SK-N-SH treated with all-trans-retinoic acid at 6 μM for 48 hours (cell line): ENCODE measurements at regions not wholly inside any gene's neighbourhood (a gene's known extent, or its start where the extent isn't known, plus 50 kb on each side); places are given as distances from the start of the nearest gene placed in this dataset.

Experiments
- ATAC-seq: fragments of 200-7000 bp; cut with Tn5 transposase; 3 replicates; pipeline ENCODE4 v1.9.1; 2020; ENCODE audit warnings: mild to moderate bottlenecking, moderate library complexity
- CSDC2 ChIP-seq: fragments of 250-450 bp; sonication (Bioruptor Pico); IDR thresholded peaks from 2 replicates; pipeline ENCODE4 v1.5.0; 2020; ENCODE audit warnings: mild to moderate bottlenecking, moderate library complexity
- GLIS3 ChIP-seq: fragments of 250-450 bp; sonication (Bioruptor Pico); IDR thresholded peaks from 2 replicates; pipeline ENCODE4 v1.5.0; 2020; ENCODE audit warnings: mild to moderate bottlenecking, moderate library complexity
- OSR1 ChIP-seq: fragments of 250-450 bp; sonication (Bioruptor Pico); IDR thresholded peaks from 2 replicates; pipeline ENCODE4 v1.8.0; 2022; ENCODE audit warnings: moderate library complexity, mild to moderate bottlenecking, inconsistent platforms
- RARB ChIP-seq: fragments of 250-450 bp; sonication (Bioruptor Pico); IDR thresholded peaks from 2 replicates; pipeline ENCODE4 v1.8.0; 2021; ENCODE audit warnings: mild to moderate bottlenecking, moderate library complexity
- SNAI2 ChIP-seq: fragments of 250-450 bp; sonication (Bioruptor Pico); IDR thresholded peaks from 2 replicates; pipeline ENCODE4 v1.5.0; 2020; ENCODE audit warnings: mild to moderate bottlenecking, moderate library complexity
- TOX ChIP-seq: fragments of 250-450 bp; sonication (Bioruptor Pico); IDR thresholded peaks from 2 replicates; pipeline ENCODE4 v1.8.0; 2021; ENCODE audit warnings: mild to moderate bottlenecking, moderate library complexity, borderline replicate concordance
- ZFP3 ChIP-seq: fragments of 250-450 bp; sonication (Bioruptor Pico); IDR thresholded peaks from 2 replicates; pipeline ENCODE4 v1.5.0; 2020; ENCODE audit warnings: mild to moderate bottlenecking, moderate library complexity
- ZNF565 ChIP-seq: fragments of 450-650 bp; formaldehyde crosslinking; conservative IDR thresholded peaks from 2 replicates; pipeline ENCODE4 v1.5.0; 2020; ENCODE audit warnings: low read depth, mild to moderate bottlenecking, moderate library complexity
- ZNF70 ChIP-seq: fragments of 450-650 bp; formaldehyde crosslinking; IDR thresholded peaks from 2 replicates; pipeline ENCODE4 v1.5.0; 2020; ENCODE audit warnings: mild to moderate bottlenecking, moderate library complexity
- ZNF8 ChIP-seq: fragments of 450-650 bp; formaldehyde crosslinking; IDR thresholded peaks from 2 replicates; pipeline ENCODE4 v1.5.0; 2020; ENCODE audit warnings: mild to moderate bottlenecking, moderate library complexity
- TF ChIP-seq, protein P1 (sequence below): fragments of 250-450 bp; sonication (Bioruptor Pico); IDR thresholded peaks from 2 replicates; pipeline ENCODE4 v1.5.0; 2020; ENCODE audit warnings: mild to moderate bottlenecking, moderate library complexity
- TF ChIP-seq, protein P2 (sequence below): fragments of 250-450 bp; sonication (Bioruptor Pico); IDR thresholded peaks from 2 replicates; pipeline ENCODE4 v1.8.0; 2021; ENCODE audit warnings: low read depth, mild to moderate bottlenecking, moderate library complexity, borderline replicate concordance
- TF ChIP-seq, protein P3 (sequence below): fragments of 250-450 bp; sonication (Bioruptor Pico); IDR thresholded peaks from 2 replicates; pipeline ENCODE4 v1.8.0; 2020; ENCODE audit warnings: mild to moderate bottlenecking, moderate library complexity, borderline replicate concordance
- TF ChIP-seq, protein P4 (sequence below): fragments of 250-450 bp; sonication (Bioruptor Pico); IDR thresholded peaks from 2 replicates; pipeline ENCODE4 v1.5.1; 2021; ENCODE audit warnings: mild to moderate bottlenecking, moderate library complexity

DNA sequence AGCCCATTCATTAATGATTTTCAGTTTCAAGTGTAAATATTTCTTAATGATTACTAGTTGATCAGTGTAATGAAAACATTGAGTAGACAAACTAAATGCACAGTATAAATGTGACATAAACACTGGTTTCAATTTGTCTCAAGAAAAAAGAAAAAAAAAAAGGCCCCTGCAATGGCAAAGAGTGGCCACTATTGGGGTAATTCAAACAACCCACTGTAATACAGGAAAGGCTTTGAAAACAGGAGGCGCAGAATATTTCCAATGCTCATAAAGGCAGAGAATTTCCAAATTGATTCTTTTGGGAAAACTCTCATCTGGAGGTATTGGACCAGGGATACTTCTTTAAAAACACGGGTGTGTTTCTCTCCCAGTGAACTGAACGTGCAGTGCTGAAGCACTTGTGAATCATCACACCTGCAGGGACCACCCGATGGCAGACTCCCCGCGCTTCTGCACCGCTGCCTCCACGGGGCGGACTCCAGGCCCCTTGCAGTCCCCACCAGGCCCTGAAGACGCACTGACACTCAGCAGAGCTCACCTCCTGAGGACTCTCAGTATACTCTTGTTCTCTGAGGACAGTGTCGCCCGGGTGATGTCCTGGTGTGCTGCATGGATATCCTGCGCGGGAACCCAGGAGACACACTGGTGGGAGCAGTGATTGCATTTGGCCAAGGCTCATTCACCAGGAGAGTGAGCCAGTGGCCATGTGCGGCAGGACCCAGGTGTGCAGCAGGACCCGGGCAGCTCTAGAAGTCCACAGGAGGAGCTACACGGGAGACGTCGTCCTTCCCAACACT lies 227.6 kb upstream of the IRX4 start:
- ATAC-seq, result no peak
- TF ChIP-seq TOX (no peak), ZNF8 (no peak), ZFP3 (no peak), CSDC2 (no peak), RARB (CRISPR knock-in tag) (no peak), ZNF70 (CRISPR knock-in tag) (no peak)
- TF ChIP-seq, protein P1, sequence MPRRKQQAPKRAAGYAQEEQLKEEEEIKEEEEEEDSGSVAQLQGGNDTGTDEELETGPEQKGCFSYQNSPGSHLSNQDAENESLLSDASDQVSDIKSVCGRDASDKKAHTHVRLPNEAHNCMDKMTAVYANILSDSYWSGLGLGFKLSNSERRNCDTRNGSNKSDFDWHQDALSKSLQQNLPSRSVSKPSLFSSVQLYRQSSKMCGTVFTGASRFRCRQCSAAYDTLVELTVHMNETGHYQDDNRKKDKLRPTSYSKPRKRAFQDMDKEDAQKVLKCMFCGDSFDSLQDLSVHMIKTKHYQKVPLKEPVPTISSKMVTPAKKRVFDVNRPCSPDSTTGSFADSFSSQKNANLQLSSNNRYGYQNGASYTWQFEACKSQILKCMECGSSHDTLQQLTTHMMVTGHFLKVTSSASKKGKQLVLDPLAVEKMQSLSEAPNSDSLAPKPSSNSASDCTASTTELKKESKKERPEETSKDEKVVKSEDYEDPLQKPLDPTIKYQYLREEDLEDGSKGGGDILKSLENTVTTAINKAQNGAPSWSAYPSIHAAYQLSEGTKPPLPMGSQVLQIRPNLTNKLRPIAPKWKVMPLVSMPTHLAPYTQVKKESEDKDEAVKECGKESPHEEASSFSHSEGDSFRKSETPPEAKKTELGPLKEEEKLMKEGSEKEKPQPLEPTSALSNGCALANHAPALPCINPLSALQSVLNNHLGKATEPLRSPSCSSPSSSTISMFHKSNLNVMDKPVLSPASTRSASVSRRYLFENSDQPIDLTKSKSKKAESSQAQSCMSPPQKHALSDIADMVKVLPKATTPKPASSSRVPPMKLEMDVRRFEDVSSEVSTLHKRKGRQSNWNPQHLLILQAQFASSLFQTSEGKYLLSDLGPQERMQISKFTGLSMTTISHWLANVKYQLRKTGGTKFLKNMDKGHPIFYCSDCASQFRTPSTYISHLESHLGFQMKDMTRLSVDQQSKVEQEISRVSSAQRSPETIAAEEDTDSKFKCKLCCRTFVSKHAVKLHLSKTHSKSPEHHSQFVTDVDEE (CRISPR knock-in tag), result no peak
- TF ChIP-seq, protein P2, sequence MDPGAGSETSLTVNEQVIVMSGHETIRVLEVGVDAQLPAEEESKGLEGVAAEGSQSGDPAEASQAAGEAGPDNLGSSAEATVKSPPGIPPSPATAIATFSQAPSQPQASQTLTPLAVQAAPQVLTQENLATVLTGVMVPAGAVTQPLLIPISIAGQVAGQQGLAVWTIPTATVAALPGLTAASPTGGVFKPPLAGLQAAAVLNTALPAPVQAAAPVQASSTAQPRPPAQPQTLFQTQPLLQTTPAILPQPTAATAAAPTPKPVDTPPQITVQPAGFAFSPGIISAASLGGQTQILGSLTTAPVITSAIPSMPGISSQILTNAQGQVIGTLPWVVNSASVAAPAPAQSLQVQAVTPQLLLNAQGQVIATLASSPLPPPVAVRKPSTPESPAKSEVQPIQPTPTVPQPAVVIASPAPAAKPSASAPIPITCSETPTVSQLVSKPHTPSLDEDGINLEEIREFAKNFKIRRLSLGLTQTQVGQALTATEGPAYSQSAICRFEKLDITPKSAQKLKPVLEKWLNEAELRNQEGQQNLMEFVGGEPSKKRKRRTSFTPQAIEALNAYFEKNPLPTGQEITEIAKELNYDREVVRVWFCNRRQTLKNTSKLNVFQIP (CRISPR knock-in tag), result no peak
- TF ChIP-seq, protein P3, sequence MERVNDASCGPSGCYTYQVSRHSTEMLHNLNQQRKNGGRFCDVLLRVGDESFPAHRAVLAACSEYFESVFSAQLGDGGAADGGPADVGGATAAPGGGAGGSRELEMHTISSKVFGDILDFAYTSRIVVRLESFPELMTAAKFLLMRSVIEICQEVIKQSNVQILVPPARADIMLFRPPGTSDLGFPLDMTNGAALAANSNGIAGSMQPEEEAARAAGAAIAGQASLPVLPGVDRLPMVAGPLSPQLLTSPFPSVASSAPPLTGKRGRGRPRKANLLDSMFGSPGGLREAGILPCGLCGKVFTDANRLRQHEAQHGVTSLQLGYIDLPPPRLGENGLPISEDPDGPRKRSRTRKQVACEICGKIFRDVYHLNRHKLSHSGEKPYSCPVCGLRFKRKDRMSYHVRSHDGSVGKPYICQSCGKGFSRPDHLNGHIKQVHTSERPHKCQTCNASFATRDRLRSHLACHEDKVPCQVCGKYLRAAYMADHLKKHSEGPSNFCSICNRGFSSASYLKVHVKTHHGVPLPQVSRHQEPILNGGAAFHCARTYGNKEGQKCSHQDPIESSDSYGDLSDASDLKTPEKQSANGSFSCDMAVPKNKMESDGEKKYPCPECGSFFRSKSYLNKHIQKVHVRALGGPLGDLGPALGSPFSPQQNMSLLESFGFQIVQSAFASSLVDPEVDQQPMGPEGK (CRISPR knock-in tag), result no peak
- TF ChIP-seq, protein P4, sequence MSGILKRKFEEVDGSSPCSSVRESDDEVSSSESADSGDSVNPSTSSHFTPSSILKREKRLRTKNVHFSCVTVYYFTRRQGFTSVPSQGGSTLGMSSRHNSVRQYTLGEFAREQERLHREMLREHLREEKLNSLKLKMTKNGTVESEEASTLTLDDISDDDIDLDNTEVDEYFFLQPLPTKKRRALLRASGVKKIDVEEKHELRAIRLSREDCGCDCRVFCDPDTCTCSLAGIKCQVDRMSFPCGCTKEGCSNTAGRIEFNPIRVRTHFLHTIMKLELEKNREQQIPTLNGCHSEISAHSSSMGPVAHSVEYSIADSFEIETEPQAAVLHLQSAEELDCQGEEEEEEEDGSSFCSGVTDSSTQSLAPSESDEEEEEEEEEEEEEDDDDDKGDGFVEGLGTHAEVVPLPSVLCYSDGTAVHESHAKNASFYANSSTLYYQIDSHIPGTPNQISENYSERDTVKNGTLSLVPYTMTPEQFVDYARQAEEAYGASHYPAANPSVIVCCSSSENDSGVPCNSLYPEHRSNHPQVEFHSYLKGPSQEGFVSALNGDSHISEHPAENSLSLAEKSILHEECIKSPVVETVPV, result no peak

DNA sequence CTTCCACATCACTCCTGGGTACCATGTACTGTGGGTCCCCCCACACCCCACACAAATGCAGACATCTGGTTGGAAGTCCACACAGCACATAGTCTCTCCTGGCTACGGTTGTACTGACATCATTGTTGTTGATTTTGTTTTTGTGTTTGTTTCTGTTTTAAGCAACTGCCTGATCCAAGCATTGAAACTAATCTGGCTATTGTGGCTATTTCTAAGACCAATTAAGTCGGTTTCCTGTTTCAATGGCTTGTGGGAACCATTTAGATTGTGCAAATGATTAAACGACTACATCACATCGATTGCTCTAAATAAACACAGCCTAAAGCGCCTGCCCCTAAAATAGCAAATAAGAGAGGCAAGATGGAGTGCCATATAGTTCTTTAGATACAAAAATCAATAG lies 226.8 kb upstream of the IRX4 start:
- ATAC-seq, result no peak

More for the DNA sequence above, 226.8 kb upstream of the IRX4 start:
- TF ChIP-seq OSR1 (no peak), CSDC2 (no peak), TOX (no peak), SNAI2 (CRISPR knock-in tag) (no peak), ZNF565 (CRISPR knock-in tag) (no peak), GLIS3 (CRISPR knock-in tag) (no peak)
- TF ChIP-seq, protein P1 (CRISPR knock-in tag), result no peak
- TF ChIP-seq, protein P3 (CRISPR knock-in tag), result no peak
- TF ChIP-seq, all 23 proteins: peak for 0
